Kidney glomerular epithelial cell (primary cell): ENCODE measurements at regions not wholly inside any gene's neighbourhood (a gene's known extent, or its start where the extent isn't known, plus 50 kb on each side); places are given as distances from the start of the nearest gene placed in this dataset.

Experiments
- DNase-seq: peaks from one replicate; lab custom pipeline; 2025; lab: John Stamatoyannopoulos, UW

- no peak for DNase-seq
Observed at GRCh38 chr12:68450947-68451260, 118.7 kb upstream of the MDM1 start.

GRCh38 chr12:68451261-68452077 is 119.3 kb upstream of the MDM1 start:
- no peak for DNase-seq

GRCh38 chr12:68452078-68452715 is 120.0 kb upstream of the MDM1 start:
- no peak for DNase-seq

GRCh38 chr12:68453278-68453677 is 121.1 kb upstream of the MDM1 start:
- no peak for DNase-seq

- no peak for DNase-seq
Observed at GRCh38 chr12:68453876-68454275, 121.7 kb upstream of the MDM1 start.

GRCh38 chr12:68454892-68455291 is 122.7 kb upstream of the MDM1 start:
- no peak for DNase-seq

GRCh38 chr12:68455691-68456345 is 123.7 kb upstream of the MDM1 start:
- DNase-seq, result no peak

GRCh38 chr12:68458866-68459265 is 126.7 kb upstream of the MDM1 start:
- no peak for DNase-seq

GRCh38 chr12:68460236-68460635 is 128.1 kb upstream of the MDM1 start:
- no peak for DNase-seq

GRCh38 chr12:68461645-68462044 is 129.5 kb upstream of the MDM1 start:
- DNase-seq, result no peak

GRCh38 chr12:68462803-68463202 is 130.6 kb upstream of the MDM1 start:
- DNase-seq, result no peak

- no peak for DNase-seq
Observed at GRCh38 chr12:68465227-68465626, 133.1 kb upstream of the MDM1 start.

GRCh38 chr12:68467514-68467913 is 135.4 kb upstream of the MDM1 start:
- DNase-seq, result no peak

- no peak for DNase-seq
Observed at GRCh38 chr12:68468036-68468435, 135.9 kb upstream of the MDM1 start.

GRCh38 chr12:68469113-68469512 is 137.0 kb upstream of the MDM1 start:
- DNase-seq, result no peak

- no peak for DNase-seq
Observed at GRCh38 chr12:68470664-68471328, 138.6 kb upstream of the MDM1 start.

GRCh38 chr12:68474467-68475204 is 136.1 kb upstream of the RAP1B start:
- no peak for DNase-seq

- DNase-seq, result no peak
Observed at GRCh38 chr12:68476794-68477193, 133.9 kb upstream of the RAP1B start.

- no peak for DNase-seq
Observed at GRCh38 chr12:68477261-68477772, 133.4 kb upstream of the RAP1B start.

- DNase-seq, result no peak
Observed at GRCh38 chr12:68477906-68478305, 132.8 kb upstream of the RAP1B start.

GRCh38 chr12:68478516-68479260 is 132.0 kb upstream of the RAP1B start:
- DNase-seq, result no peak
